ENCODE measurements at regions not wholly inside any gene's neighbourhood (a gene's known extent, or its start where the extent isn't known, plus 50 kb on each side); places are given as distances from the start of the nearest gene placed in this dataset.

DNA sequence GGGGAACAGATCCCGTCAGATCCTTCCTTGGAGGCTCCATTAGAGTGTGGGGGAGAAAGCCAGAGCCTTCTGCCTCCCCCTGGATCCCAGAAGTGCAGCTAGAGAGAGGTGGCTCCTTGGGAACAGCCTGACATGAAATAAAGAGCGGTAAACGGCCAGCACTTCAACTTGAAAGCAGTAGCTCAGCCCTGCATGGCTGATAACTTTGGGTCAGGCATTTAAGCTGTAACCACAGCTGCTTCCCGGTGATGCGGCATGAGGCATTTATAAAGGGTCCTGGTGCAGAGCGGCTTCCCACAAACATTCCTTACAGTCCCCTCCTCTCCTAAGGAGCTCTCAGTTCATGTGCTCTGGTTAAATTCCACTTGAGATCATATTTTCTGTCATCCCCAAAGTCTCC, 960.3 kb downstream of the VRK1 start (continued):
- TF ChIP-seq, protein P1, sequence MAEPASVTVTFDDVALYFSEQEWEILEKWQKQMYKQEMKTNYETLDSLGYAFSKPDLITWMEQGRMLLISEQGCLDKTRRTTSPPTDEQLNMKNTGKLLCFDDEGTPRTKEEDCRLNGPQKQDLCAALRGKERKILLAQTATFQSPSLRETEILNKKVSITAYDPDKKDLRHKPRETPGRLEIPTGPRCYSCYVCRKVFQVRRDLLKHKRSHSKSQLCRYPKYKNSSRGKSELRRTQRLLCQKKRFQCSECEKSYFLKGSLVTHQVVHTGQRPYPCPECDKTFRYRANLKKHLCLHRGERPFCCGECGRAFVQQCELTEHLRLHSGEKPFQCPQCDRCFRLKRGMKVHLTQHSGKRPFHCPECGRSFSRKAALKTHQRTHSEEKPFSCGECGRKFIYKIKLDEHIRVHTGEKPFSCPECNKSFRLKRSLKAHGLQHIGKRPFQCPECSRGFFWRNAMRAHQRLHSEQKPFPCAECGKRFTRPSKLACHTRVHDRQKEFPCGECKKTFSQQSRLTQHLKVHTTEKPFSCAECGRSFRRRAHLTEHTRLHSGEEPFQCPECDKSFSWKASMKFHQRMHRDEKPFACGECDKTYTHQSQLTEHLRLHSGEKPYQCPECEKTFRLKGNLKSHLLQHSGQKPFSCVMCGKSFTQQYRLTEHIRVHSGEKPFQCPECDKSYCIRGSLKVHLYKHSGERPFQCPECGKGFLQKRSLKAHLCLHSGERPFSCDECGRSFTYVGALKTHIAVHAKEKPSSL (CRISPR knock-in tag; conservative IDR thresholded peaks at IDR 0.05), result no peak
- TF ChIP-seq ATF1 (CRISPR knock-in tag; IDR thresholded peaks at IDR 0.05), result no peak
- TF ChIP-seq NFE2L1 (CRISPR knock-in tag; IDR thresholded peaks at IDR 0.05), result no peak

DNA sequence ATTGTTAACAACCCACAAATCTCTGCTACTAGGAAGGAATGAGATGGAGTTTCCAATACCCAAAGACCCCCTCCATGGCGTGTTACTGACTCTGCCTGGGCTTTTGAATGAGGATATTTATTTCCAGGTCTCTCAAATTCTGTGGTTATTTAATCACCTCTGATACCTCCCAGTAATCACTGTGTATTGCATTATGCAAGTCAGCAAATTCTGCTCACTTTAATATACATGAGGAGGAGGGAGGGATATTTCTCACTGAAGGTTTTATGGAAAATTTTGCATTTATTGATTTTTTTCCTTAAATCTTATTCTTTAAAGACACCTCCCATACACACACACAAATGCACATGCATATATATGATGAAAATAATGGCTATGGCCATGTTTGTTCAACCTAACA, 962.9 kb downstream of the VRK1 start:
- ATAC-seq, result no peak
- ChIA-PET CTCF (no interaction called here), POLR2A (no interaction called here)
- no peak for TF ChIP-seq RELA (CRISPR knock-in tag; IDR thresholded peaks at IDR 0.05; ENCODE audit: borderline replicate concordance)
- TF ChIP-seq, protein P2, sequence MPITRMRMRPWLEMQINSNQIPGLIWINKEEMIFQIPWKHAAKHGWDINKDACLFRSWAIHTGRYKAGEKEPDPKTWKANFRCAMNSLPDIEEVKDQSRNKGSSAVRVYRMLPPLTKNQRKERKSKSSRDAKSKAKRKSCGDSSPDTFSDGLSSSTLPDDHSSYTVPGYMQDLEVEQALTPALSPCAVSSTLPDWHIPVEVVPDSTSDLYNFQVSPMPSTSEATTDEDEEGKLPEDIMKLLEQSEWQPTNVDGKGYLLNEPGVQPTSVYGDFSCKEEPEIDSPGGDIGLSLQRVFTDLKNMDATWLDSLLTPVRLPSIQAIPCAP (CRISPR knock-in tag; IDR thresholded peaks at IDR 0.05), result no peak
- no peak for TF ChIP-seq TP53 (CRISPR knock-in tag; IDR thresholded peaks at IDR 0.05)
- TF ChIP-seq SMAD3 (CRISPR knock-in tag; IDR thresholded peaks at IDR 0.05; ENCODE audit: borderline replicate concordance), result no peak
- TF ChIP-seq ZNF232 (CRISPR knock-in tag; IDR thresholded peaks at IDR 0.05), result no peak
- TF ChIP-seq, protein P3, sequence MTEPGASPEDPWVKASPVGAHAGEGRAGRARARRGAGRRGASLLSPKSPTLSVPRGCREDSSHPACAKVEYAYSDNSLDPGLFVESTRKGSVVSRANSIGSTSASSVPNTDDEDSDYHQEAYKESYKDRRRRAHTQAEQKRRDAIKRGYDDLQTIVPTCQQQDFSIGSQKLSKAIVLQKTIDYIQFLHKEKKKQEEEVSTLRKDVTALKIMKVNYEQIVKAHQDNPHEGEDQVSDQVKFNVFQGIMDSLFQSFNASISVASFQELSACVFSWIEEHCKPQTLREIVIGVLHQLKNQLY (CRISPR knock-in tag; IDR thresholded peaks at IDR 0.05), result no peak
- TF ChIP-seq, protein P4, sequence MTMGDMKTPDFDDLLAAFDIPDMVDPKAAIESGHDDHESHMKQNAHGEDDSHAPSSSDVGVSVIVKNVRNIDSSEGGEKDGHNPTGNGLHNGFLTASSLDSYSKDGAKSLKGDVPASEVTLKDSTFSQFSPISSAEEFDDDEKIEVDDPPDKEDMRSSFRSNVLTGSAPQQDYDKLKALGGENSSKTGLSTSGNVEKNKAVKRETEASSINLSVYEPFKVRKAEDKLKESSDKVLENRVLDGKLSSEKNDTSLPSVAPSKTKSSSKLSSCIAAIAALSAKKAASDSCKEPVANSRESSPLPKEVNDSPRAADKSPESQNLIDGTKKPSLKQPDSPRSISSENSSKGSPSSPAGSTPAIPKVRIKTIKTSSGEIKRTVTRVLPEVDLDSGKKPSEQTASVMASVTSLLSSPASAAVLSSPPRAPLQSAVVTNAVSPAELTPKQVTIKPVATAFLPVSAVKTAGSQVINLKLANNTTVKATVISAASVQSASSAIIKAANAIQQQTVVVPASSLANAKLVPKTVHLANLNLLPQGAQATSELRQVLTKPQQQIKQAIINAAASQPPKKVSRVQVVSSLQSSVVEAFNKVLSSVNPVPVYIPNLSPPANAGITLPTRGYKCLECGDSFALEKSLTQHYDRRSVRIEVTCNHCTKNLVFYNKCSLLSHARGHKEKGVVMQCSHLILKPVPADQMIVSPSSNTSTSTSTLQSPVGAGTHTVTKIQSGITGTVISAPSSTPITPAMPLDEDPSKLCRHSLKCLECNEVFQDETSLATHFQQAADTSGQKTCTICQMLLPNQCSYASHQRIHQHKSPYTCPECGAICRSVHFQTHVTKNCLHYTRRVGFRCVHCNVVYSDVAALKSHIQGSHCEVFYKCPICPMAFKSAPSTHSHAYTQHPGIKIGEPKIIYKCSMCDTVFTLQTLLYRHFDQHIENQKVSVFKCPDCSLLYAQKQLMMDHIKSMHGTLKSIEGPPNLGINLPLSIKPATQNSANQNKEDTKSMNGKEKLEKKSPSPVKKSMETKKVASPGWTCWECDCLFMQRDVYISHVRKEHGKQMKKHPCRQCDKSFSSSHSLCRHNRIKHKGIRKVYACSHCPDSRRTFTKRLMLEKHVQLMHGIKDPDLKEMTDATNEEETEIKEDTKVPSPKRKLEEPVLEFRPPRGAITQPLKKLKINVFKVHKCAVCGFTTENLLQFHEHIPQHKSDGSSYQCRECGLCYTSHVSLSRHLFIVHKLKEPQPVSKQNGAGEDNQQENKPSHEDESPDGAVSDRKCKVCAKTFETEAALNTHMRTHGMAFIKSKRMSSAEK (CRISPR knock-in tag; IDR thresholded peaks at IDR 0.05; ENCODE audit: borderline replicate concordance), result no peak
- TF ChIP-seq SP1 (CRISPR knock-in tag; conservative IDR thresholded peaks at IDR 0.05), result no peak
- Mint-ChIP-seq H3K4me1 (peaks cover 20% of the 10 kb centered on the region), H3K4me3 (no peak overlapping the region), H3K27ac (no peak overlapping the region), H3K27me3 (ENCODE audit: low read depth) (no peaks in the 10 kb centered on the region), H3K36me3 (no peaks in the 10 kb centered on the region), H3K9me3 (no peaks in the 10 kb centered on the region)
- no peak for DNase-seq (ENCODE audit: low spot score)

DNA sequence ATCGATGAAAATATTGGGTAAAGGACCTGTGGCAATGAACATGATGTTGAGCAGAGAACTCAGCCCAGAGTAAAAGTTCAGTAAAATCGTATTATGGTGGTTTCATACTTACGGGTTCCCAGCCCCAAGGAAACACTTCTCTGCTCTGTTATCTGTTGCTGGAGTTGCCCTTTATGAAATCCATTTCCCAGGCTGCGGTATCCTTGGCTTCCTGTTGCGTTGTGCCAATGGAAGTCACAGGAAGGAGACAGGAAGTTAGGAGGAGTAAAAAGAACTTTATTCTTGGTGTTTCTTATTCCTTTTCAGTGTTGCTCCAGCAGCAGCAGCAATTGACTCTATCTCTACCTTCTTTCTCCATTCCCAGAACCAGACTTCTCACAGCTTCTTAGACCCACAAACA, 965.2 kb downstream of the VRK1 start:
- Mint-ChIP-seq H3K27me3 (ENCODE audit: low read depth) (no peaks in the 10 kb centered on the region), H3K4me1 (peaks cover 11% of the 10 kb centered on the region), H3K36me3 (no peaks in the 10 kb centered on the region), H3K9me3 (no peaks in the 10 kb centered on the region), H3K27ac (no peak overlapping the region), H3K4me3 (no peak overlapping the region)
- CTCF ChIA-PET, result no interaction called here
- DNase-seq (ENCODE audit: low spot score) (no peak), ATAC-seq (no peak)
- POLR2A ChIA-PET, result no interaction called here
- TF ChIP-seq, protein P5, sequence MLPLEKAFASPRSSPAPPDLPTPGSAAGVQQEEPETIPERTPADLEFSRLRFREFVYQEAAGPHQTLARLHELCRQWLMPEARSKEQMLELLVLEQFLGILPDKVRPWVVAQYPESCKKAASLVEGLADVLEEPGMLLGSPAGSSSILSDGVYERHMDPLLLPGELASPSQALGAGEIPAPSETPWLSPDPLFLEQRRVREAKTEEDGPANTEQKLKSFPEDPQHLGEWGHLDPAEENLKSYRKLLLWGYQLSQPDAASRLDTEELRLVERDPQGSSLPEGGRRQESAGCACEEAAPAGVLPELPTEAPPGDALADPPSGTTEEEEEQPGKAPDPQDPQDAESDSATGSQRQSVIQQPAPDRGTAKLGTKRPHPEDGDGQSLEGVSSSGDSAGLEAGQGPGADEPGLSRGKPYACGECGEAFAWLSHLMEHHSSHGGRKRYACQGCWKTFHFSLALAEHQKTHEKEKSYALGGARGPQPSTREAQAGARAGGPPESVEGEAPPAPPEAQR (CRISPR knock-in tag; IDR thresholded peaks at IDR 0.05), result no peak
- no peak for TF ChIP-seq FOXK1 (CRISPR knock-in tag; IDR thresholded peaks at IDR 0.05)
- no peak for TF ChIP-seq SMAD4 (CRISPR knock-in tag; IDR thresholded peaks at IDR 0.05)
- TF ChIP-seq ZNF671 (CRISPR knock-in tag; IDR thresholded peaks at IDR 0.05), result no peak
- no peak for TF ChIP-seq ZNF219 (CRISPR knock-in tag; IDR thresholded peaks at IDR 0.05; ENCODE audit: borderline replicate concordance)
- no peak for TF ChIP-seq NFE2L1 (CRISPR knock-in tag; IDR thresholded peaks at IDR 0.05)
- TF ChIP-seq, protein P6, sequence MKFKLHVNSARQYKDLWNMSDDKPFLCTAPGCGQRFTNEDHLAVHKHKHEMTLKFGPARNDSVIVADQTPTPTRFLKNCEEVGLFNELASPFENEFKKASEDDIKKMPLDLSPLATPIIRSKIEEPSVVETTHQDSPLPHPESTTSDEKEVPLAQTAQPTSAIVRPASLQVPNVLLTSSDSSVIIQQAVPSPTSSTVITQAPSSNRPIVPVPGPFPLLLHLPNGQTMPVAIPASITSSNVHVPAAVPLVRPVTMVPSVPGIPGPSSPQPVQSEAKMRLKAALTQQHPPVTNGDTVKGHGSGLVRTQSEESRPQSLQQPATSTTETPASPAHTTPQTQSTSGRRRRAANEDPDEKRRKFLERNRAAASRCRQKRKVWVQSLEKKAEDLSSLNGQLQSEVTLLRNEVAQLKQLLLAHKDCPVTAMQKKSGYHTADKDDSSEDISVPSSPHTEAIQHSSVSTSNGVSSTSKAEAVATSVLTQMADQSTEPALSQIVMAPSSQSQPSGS (CRISPR knock-in tag; IDR thresholded peaks at IDR 0.05; ENCODE audit: borderline replicate concordance, low read depth), result no peak

Data from WTC11 (cell line).